ENCODE measurements at regions not wholly inside any gene's neighbourhood (a gene's known extent, or its start where the extent isn't known, plus 50 kb on each side); places are given as distances from the start of the nearest gene placed in this dataset.
"Not testable (repeated sequence)": the region's sequence is repeated elsewhere in the genome, so short reads cannot be mapped to it uniquely, and the experiment has no call there.

DNA sequence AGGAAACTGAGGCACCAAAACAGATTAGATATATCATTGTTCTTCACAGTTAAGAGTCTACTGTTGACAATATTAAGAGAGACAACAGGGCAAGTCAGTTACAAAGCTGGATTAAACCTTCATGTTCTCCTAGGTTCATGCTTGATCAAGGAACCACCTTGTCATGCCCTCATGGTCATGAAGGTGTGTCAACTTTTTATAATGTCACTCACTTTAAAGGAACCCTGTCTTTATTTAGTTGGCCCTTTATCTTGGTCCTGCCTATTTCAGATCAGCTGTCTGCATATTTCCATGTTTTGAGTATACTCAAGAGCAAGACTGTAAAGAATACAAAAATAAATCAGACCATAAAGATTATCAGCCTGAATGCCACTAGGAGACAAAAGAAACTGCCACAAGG lies 140.2 kb upstream of the FAM241A start:
- DNase-seq (ENCODE audit: low spot score), result no peak

DNA sequence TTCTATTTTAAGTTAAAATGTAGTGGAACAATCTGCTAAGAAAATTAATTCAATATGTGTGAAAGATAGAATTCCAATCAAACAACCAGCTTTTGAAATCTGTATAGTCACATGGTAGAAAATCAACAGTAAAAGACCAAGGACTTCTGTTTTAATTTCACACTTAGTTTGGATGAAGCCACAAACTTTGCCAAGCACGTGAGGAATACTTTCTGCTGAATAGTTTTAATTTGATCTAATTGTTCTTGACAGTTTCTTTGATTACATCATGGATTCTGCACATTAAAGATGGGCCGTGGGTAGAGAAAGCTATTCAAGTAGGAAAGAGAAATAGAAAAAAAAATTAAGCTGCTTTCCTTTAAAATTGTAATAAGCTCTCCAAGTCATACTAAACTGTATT lies 137.9 kb upstream of the FAM241A start:
- DNase-seq (ENCODE audit: low spot score), result no peak

GRCh38 chr4:112015960-112016359 lies 129.3 kb upstream of the FAM241A start:
- no peak for DNase-seq (ENCODE audit: low spot score)

DNA sequence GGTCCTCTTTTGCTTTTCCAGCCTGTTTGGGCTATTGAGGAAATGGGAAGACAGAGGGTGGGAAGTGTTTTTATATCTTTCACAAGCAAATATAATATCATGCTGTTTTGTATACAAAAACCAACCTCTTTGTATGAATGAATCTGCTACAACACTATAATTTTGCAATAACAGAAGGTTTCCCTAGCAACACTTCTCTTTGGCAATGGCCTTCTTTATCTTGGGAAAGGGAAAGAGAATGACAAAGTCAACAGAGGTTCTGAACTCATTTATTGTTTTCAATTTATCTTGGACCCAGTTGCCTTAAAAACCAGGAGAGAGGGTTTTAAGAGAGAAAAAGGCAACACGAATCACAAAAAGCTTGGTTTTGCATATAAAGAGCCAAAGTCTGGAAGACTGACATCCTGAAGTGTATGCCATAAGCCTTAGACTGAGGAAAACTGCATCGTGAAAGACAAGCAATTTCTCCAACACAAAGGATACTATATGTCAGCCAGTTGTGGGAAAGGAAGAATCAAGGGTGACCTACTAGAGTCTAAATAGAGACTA lies 121.8 kb upstream of the FAM241A start:
- DNase-seq (ENCODE audit: low spot score), result no peak

DNA sequence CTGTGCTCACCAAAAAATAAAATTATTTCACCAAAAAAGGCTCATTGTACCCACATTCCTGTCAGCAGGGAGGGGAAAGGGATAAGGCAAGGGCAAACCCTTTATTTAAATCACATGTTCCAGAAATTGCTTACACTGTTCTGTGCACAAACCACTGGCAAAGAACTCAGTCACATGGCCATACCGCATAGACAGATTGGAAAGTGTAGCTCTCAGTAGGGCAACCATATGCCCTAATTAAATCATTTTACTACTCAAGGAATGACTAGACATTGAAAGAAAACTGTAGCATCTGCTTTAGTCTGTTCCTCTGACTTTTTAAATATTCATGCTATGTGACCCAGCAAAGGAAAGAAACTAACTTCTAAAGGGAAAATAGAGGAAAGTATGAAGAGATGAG lies 119.2 kb upstream of the FAM241A start:
- DNase-seq (ENCODE audit: low spot score), result no peak

GRCh38 chr4:112029771-112030171 lies 115.5 kb upstream of the FAM241A start:
- DNase-seq (ENCODE audit: low spot score), result peak; percentile 31

GRCh38 chr4:112031712-112032328 lies 113.4 kb upstream of the FAM241A start:
- peak; percentile 74 for DNase-seq (ENCODE audit: low spot score)

- DNase-seq (ENCODE audit: low spot score), result peak; percentile 4
These were observed 108.4 kb upstream of the FAM241A start for GRCh38 chr4:112036886-112037285.

DNA sequence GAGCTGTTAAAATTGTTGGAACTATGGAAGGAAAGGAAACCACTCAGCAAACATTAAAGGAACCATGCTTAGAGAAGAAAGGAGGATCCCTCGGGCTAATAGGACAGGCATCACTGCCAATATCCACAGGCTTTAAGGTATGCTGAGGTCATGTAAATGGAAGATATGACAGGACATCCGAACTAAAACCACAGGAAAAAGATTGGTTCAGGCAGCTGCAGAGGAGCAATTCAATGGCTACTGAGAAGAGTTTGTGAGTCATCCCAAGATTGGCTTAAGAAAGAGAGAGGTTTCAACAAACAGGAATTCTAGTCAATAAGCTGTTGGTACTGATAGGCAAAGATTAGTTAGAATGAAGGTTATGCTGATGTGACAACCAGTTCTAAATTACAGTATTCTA lies 106.4 kb upstream of the FAM241A start:
- peak; percentile 31 for DNase-seq (ENCODE audit: low spot score)

GRCh38 chr4:112049119-112049518 lies 96.1 kb upstream of the FAM241A start:
- DNase-seq (ENCODE audit: low spot score), result not testable (repeated sequence)

DNA sequence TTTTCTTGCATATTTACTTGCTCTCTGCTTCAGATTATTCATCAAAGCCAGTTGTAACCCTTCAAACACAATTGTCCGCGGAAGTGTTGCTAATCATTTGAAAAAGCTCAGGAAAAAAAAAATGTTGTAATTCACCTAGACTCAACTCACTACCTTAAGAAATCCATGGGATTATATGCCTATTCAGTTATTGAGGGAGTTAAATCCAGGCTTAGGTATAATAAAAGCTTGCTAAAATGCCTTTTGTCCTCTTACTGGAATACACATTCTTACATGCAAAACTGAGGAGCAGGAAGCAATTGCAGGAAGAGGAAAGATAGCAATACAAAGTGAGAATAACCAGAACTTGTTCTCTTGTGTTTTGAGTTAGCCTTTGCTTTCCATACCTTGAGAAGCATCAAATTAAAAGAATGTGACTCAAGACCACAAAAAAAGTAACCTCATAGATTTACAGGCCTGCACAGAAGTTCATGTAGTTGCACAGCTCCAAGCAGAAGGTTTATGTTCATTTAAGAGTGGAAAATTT lies 91.4 kb upstream of the FAM241A start:
- DNase-seq (ENCODE audit: low spot score), result no peak

DNA sequence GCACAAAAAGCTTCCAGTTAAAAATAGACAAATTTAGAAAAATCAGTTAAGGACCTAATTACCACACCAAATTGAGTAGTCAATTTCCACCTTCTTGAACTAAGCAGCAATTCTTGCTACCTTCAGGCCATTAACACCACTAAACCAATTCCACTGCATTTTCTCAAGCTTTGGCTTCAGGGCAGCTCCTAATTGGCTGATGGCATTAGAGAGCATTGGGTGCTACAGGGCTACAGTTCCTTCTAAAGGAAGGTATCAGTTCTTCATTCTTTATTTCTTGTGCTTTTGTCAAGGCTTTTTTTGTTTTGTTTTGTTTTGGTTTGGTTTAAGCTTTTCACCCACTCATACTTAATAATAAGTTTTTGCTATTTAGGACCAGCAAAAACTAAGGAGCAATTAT lies 90.2 kb upstream of the FAM241A start:
- DNase-seq (ENCODE audit: low spot score), result no peak

DNA sequence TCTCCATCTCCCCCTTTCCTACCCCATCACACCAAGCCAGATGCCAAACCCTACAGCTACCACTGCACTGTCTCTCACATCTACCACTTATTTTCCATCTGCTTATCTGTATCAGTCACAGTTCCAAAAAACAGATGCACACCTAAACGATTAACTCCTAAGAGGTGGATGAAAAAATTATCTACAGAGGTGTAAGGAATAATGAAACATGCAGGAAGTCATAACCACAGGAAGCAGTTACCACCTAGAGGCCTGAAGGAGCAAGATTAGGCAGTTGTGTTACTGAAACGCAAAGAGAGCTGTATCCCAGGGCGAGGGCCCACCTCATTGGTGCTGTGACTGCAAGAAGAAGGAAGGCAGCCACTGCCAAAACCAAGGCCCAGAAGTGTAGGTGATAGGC lies 87.8 kb upstream of the FAM241A start:
- no peak for DNase-seq (ENCODE audit: low spot score)

GRCh38 chr4:112058433-112058832 lies 86.8 kb upstream of the FAM241A start:
- DNase-seq (ENCODE audit: low spot score), result peak; percentile 48

DNA sequence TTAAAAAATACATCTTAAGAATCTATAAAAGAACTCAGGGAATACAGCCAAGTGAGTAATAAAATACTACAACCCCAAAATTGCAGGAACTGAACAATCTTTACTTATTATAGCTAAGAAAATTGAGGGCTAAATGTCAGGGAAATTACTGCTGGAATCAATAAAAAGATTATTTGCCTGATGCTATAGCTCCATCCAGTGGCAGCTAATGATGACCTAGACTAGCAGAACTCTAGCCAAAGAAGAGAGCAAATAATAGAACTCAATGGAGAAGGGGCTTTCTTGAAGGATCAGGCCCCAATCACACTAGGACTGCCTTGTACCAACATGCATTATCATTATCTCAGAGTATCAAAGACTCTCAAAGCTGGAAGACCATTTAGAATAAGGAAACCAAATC lies 85.0 kb upstream of the FAM241A start:
- peak; percentile 46 for DNase-seq (ENCODE audit: low spot score)

- DNase-seq (ENCODE audit: low spot score), result no peak
These were observed 83.9 kb upstream of the FAM241A start for GRCh38 chr4:112061207-112061817.

DNA sequence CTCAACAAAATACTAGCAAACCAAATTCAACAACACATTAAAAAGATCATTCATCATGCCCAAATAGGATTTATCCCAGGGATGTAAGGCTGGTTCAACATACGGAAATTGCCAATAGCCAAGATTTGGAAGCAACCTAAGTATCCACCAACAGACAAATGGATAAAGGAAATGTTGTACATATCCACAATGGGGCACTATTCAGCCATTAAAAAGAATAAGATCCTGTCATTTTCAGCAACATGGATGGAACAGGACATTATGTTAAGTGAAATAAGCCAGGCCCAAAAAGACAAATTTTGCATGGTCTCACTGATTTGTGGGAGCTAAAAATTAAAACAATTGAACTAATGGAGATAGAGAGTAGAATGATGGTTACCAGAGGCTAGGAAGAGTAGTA lies 82.0 kb upstream of the FAM241A start:
- DNase-seq (ENCODE audit: low spot score), result no peak

- peak; percentile 12 for DNase-seq (ENCODE audit: low spot score)
These were observed 76.1 kb upstream of the FAM241A start for GRCh38 chr4:112069110-112069509.

- DNase-seq (ENCODE audit: low spot score), result no peak
These were observed 72.1 kb upstream of the FAM241A start for GRCh38 chr4:112073181-112073580.

DNA sequence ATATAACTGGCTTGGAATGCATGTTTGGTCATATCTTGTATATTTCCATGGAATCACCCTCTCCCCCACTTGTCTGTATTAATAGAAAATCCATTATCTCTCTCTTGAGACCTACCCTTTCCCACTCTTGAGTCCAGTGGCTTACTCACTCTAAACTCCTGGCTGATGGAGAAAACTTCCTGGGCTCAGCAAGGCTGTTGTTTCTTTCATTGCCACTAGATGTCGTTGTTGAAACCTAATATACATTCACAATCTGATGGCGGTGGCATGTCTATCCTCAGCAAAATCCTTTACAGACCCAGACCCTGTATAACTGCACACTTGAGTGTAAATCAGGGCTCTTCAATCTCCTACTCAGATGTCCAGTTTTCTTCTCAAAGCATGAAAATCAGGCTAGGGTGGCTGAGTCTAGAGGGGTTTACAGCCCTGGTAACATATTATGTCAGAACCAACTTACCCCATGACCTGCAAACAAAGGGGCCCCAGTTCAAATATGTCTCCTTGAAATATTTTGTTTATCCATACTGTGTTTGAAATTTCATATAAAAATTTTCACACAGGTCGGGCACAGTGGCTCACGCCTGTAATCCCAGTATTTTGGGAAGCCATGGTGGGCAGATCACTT lies 70.0 kb upstream of the FAM241A start:
- peak; percentile 71 for DNase-seq (ENCODE audit: low spot score)

GRCh38 chr4:112075906-112076305 lies 69.3 kb upstream of the FAM241A start:
- DNase-seq (ENCODE audit: low spot score), result no peak

GRCh38 chr4:112076919-112077608 lies 68.2 kb upstream of the FAM241A start:
- DNase-seq (ENCODE audit: low spot score), result no peak

GRCh38 chr4:112077743-112078142 lies 67.5 kb upstream of the FAM241A start:
- no peak for DNase-seq (ENCODE audit: low spot score)

Measured in GM03348 (cell line).